ENCODE measurements at regions not wholly inside any gene's neighbourhood (a gene's known extent, or its start where the extent isn't known, plus 50 kb on each side); places are given as distances from the start of the nearest gene placed in this dataset.

- H3K9me1 ChIP-seq (replicated peaks; ENCODE audit: control insufficient read depth, extremely low read depth, insufficient read depth, low read length): no peaks in the 10 kb centered on the region
- H4K20me1 ChIP-seq (replicated peaks; ENCODE audit: control insufficient read depth, extremely low read depth, insufficient read depth, low read length): no peaks in the 10 kb centered on the region
- dilution Hi-C loops (cut with MboI; ENCODE audit: extremely low pct_ligation_motif_present, low sequenced_read_pairs): no loop called here
- TF ChIP-seq JUN (IDR thresholded peaks at IDR 0.05; ENCODE audit: borderline replicate concordance, insufficient read depth, insufficient read length, low read depth) (no peak), MYC (IDR thresholded peaks at IDR 0.05; ENCODE audit: low read depth, low read length) (no peak), FOS (IDR thresholded peaks at IDR 0.05; ENCODE audit: borderline replicate concordance, insufficient read depth, low read length) (no peak), POLR2AphosphoS5 (IDR thresholded peaks at IDR 0.05; ENCODE audit: insufficient read depth, low read depth, low read length) (no peak), EZH2 (IDR thresholded peaks at IDR 0.05; ENCODE audit: borderline replicate concordance, low read depth, low read length, severe bottlenecking) (no peak)
- TF ChIP-seq, protein P1, sequence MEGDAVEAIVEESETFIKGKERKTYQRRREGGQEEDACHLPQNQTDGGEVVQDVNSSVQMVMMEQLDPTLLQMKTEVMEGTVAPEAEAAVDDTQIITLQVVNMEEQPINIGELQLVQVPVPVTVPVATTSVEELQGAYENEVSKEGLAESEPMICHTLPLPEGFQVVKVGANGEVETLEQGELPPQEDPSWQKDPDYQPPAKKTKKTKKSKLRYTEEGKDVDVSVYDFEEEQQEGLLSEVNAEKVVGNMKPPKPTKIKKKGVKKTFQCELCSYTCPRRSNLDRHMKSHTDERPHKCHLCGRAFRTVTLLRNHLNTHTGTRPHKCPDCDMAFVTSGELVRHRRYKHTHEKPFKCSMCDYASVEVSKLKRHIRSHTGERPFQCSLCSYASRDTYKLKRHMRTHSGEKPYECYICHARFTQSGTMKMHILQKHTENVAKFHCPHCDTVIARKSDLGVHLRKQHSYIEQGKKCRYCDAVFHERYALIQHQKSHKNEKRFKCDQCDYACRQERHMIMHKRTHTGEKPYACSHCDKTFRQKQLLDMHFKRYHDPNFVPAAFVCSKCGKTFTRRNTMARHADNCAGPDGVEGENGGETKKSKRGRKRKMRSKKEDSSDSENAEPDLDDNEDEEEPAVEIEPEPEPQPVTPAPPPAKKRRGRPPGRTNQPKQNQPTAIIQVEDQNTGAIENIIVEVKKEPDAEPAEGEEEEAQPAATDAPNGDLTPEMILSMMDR (IDR thresholded peaks at IDR 0.05; ENCODE audit: extremely low read depth in 1 of 2, insufficient read depth in 1 of 2, low read depth in 1 of 2, low read length in 2 of 2): no peak
- TF ChIP-seq, protein P2, sequence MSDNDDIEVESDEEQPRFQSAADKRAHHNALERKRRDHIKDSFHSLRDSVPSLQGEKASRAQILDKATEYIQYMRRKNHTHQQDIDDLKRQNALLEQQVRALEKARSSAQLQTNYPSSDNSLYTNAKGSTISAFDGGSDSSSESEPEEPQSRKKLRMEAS (IDR thresholded peaks at IDR 0.05; ENCODE audit: insufficient read depth, insufficient read length): no peak
- H3K4me1 ChIP-seq (ENCODE audit: control insufficient read depth, extremely low read depth, insufficient read depth, low read length): no peaks in the 10 kb centered on the region
- no peaks in the 10 kb centered on the region for H3K36me3 ChIP-seq (ENCODE audit: control insufficient read depth in 2 of 2, extremely low read depth in 1 of 2, insufficient read depth in 2 of 2, low read length in 2 of 2)
- H3K79me2 ChIP-seq (ENCODE audit: control insufficient read depth, insufficient read depth, low read length): no peaks in the 10 kb centered on the region
- no peak overlapping the region for H3K4me3 ChIP-seq (replicated peaks in 1 of 3; ENCODE audit: insufficient read depth in 1 of 3, low read depth in 1 of 3, low read length in 3 of 3)
- no peaks in the 10 kb centered on the region for H3K27me3 ChIP-seq (ENCODE audit: control insufficient read depth in 2 of 2, insufficient read depth in 2 of 2, low read length in 2 of 2)
- H2AFZ ChIP-seq (ENCODE audit: low read depth, low read length): no peak overlapping the region
- FAIRE-seq: no peak
- no peak for DNase-seq (ENCODE audit: low read depth, low spot score)
- H3K27ac ChIP-seq (ENCODE audit: insufficient read depth, low read depth, low read length): no peak overlapping the region
- no peaks in the 10 kb centered on the region for H3K9me3 ChIP-seq (replicated peaks; ENCODE audit: control insufficient read depth, insufficient read depth, low read length)
- no TSS peak for BruUV-seq (replicated peaks)
- H3K4me2 ChIP-seq (ENCODE audit: insufficient read depth, low read length): no peak overlapping the region
- H3K9ac ChIP-seq (replicated peaks; ENCODE audit: extremely low read depth, insufficient read depth, low read length): no peak overlapping the region
- POLR2A ChIA-PET: no interaction called here
- intact Hi-C loops (cut with micrococcal nuclease): no loop called here
- CTCF ChIA-PET: no interaction called here
Observed at GRCh38 chr14:83470466-83470865, 1936.8 kb upstream of the SEL1L start.
